ENCODE measurements at regions not wholly inside any gene's neighbourhood (a gene's known extent, or its start where the extent isn't known, plus 50 kb on each side); places are given as distances from the start of the nearest gene placed in this dataset.
A peak's percentile ranks its signal among the peaks of the same experiment; 100 is the strongest.

GRCh38 chr2:8527676-8528075 lies 154.2 kb upstream of the ID2 start:
- no peak for DNase-seq

- DNase-seq: no peak
These were observed 153.0 kb upstream of the ID2 start for GRCh38 chr2:8528863-8529262.

- no peak for DNase-seq
These were observed 152.1 kb upstream of the ID2 start for GRCh38 chr2:8529706-8530277.

- no peak for DNase-seq
These were observed 150.4 kb upstream of the ID2 start for GRCh38 chr2:8531481-8531880.

GRCh38 chr2:8532438-8532837 lies 149.4 kb upstream of the ID2 start:
- no peak for DNase-seq

GRCh38 chr2:8533923-8534322 lies 147.9 kb upstream of the ID2 start:
- no peak for DNase-seq

- DNase-seq: no peak
These were observed 147.5 kb upstream of the ID2 start for GRCh38 chr2:8534386-8534728.

GRCh38 chr2:8534729-8535468 lies 147.0 kb upstream of the ID2 start:
- DNase-seq: peak; percentile 67

GRCh38 chr2:8535469-8535795 lies 146.4 kb upstream of the ID2 start:
- no peak for DNase-seq

- DNase-seq: no peak
These were observed 145.8 kb upstream of the ID2 start for GRCh38 chr2:8535821-8536685.

GRCh38 chr2:8536686-8537561 lies 144.9 kb upstream of the ID2 start:
- no peak for DNase-seq

- DNase-seq: no peak
These were observed 144.2 kb upstream of the ID2 start for GRCh38 chr2:8537562-8538155.

GRCh38 chr2:8538531-8538930 lies 143.3 kb upstream of the ID2 start:
- DNase-seq: no peak

- no peak for DNase-seq
These were observed 142.8 kb upstream of the ID2 start for GRCh38 chr2:8538931-8539621.

GRCh38 chr2:8539743-8540551 lies 141.9 kb upstream of the ID2 start:
- no peak for DNase-seq

GRCh38 chr2:8540552-8541055 lies 141.3 kb upstream of the ID2 start:
- DNase-seq: no peak

- no peak for DNase-seq
These were observed 140.6 kb upstream of the ID2 start for GRCh38 chr2:8541223-8541622.

GRCh38 chr2:8541636-8542035 lies 140.2 kb upstream of the ID2 start:
- DNase-seq: no peak

GRCh38 chr2:8542381-8543059 lies 139.3 kb upstream of the ID2 start:
- DNase-seq: no peak

- no peak for DNase-seq
These were observed 138.8 kb upstream of the ID2 start for GRCh38 chr2:8543060-8543382.
